ENCODE measurements at regions not wholly inside any gene's neighbourhood (a gene's known extent, or its start where the extent isn't known, plus 50 kb on each side); places are given as distances from the start of the nearest gene placed in this dataset.

DNA sequence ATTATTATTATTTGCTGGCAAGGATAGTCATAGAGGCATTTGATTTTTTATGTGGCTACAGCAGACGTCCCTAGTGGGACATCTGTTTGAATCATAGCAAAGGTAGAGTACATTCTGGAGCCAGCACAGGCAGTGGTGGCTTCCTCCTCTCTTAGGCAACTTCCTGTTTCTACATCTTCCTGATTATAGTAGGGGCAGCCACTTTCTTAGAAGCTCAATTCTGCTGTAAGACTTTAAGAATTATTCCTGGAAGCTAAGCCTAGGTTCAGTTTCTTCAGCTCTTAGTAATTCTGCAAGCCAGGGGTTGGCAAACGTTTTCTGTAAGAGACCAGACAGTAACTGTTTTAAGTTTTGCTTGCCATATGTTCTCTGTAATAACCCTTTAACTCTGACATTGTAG lies 129.3 kb upstream of the TENM4 start:
- no peak for DNase-seq

DNA sequence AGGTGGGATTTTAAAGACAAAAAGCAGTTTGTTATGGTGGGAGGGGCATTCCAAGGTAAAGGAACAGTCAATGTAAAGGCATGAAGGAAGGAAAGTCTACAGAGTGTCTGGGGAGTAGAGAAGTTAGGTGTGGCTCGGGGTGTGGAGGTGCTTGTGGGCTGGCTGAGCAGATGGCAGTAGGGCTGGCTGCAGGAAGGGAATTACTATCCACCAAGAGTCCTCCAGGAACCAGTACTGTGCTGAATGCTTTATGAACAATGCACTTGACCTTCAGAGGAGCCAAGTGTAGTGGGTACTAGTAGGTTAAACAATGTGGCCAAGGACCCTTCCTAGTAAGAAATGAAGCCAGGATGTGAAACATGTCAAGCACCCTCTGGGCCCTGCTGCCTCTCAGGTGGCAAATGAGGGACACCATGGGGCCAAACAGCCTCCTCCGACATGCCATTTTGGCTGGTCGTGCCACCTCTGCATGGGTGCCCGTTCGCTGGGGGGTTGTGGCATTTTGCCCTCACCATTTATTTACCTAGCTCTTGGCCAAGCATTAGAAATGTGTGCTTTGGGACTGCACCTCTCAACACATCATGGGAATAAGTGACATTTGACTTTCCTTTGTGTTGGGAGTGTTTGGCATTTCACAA lies 123.6 kb upstream of the TENM4 start:
- no peak for DNase-seq

DNA sequence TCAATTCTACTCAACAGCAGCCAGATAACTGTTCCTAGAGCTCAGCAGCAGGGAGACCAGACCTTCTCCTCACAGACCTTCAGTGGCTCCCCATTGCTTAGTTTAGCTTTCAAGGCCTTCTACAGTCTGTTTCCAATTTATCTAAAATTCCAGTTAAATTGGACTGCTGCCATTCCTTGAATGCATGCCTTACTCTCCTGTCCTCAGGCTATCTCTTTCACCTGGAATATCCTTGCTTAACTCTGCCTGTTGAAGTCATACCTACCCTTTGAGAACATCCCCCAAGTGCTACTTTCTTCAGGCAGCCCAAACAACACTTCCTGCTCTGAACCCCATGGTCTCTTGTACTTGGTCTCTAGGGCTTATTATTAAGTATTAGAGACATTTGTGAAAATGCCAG lies 120.7 kb upstream of the TENM4 start:
- no peak for DNase-seq

DNA sequence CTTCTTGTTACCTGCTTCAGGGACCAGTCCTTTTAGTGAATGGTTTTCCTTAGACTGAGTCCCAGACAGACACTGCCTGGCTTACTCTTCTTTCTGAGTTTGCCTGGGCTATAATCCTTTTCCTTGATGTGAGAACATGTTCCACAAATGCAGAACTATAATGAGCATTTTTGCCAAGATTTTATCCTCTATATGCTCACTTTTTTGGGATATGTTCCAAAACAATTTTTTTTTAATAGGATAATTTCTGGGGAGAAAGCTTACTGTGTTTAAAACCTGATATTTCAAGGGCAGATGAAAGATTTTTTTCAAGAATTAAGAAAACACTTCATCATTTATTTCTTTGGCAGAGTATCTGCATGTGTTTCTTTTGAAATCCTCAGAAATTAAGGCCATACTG lies 110.0 kb upstream of the TENM4 start:
- DNase-seq, result no peak

DNA sequence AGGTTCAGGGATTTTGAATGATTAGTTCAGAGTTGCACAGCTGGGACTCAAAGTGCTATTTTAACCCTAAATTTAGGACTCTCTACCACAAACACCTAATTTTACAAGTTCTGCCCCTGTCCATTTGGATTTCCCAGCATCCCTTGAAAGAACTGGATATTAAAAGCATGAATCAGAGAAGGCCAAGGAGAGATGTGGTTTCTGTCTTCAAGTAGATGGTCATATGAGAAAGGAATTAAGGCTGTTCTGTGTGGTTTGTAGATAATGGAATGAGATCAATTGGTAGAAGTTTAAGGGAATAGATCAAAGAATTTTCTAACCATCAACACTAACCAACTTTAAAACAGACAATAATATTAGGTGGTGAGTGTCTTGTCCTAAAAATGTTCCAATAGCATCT lies 106.4 kb upstream of the TENM4 start:
- no peak for DNase-seq

GRCh38 chr11:79546351-79546750 lies 105.5 kb upstream of the TENM4 start:
- no peak for DNase-seq

DNA sequence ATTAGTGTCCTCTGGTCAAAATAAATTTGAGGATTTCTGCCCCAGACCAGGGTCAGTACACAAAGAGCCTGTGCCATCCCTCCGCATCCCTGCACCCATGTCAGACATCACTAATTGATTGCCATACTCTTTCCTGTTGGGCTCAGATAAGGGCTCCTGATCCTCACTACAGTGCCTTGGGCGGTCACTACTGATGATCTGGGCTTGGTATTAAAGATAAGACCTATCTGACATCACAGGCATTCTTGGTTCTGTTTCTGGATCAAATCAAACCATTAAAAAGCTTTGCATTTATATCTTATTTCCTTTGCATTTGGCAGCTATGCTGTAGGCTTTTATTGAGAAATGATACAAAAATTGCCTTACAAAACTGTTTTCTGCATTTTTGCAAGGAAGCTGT lies 103.5 kb upstream of the TENM4 start:
- no peak for DNase-seq

GRCh38 chr11:79543101-79543500 lies 102.3 kb upstream of the TENM4 start:
- no peak for DNase-seq

- DNase-seq, result no peak
Measured at GRCh38 chr11:79541466-79541865, 100.6 kb upstream of the TENM4 start.

DNA sequence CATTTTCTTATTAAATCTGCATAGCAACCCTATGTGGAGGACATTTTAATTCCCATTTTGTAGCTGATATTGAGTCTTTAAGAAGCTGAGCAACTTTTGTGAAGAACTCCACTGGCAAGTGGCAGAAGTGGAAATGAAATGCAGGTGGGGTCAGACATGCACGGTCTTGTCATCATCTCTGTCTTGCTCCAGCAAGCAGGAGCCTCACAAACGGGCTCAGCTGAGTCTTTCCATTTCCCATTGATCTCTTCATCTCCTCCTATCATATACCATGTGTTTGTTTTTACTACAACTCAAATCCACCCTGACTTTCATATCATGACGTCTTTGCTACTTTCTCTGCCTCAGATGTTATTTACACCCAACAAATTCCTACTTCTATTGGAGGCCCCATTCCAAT lies 97.9 kb upstream of the TENM4 start:
- DNase-seq, result no peak

DNA sequence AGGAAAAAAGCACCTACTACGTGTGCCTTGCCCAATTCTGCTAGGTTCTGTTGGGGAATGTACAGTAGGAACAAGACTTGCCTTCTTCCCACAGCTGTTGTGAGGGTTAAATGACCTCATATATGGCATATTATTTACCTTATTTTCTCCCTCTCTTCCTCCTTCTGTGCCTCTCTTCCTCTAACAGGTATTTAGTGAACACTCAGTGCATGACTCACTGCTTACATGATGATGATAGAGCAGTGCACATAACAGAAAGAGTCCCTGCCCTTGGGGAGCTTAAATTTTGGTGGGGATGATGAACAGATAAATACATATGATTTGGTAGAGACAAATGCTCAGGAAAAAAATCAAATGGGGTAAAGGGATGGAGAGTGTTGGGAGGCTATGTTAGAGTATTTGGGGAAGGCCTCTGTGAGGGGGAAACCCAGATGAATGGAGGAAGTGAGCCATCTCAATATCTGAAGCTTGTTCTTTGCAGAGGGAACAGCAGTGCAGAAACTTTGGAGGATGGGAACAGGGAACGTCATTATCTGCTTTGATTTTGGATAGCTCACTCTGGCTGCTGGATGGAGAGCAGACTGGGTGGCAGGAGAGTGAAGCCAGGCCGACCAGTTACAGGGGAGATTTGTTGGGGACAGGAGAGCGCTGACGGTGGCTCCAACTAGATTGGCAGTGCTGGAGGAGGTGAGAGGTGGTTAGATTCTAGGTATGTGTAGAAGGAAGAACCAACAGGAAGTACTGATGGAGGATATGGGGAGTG lies 95.5 kb upstream of the TENM4 start:
- DNase-seq, result no peak

DNA sequence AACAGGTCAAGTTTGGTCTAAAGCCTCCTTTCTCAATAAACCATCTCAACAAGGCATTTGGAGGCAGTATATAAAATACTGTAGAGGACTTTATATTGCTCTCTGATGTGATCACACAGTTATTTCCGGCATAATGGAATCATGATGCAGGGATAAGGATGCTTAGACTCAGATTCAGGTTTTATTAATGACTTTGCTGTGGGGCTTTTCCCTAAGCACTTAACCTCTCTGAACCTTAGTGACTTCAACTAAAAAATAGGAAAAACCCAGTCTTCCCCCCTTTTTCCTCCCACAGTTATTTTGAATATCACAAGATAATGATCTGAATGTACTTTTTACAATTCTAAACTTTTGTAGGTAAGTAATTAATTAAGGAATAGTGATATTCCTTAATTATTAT lies 94.8 kb upstream of the TENM4 start:
- DNase-seq, result no peak

DNA sequence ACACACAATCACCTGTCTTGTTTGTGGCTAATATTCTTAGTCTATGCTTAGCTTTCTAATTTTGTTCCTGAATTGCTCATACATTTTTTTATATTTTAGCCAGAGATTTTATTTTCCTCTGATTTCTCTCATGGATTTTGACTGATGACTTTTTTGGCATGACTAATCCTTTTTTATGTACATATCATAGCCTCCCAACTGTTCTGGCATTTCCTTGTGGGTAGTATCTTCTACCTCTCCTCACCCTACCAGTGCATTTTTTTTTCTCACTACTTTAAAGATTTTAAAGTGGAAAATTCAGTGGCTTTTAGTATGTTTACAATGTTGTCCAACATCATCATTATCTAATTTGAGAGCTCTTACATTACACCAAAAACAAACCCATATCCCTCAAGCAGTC lies 84.4 kb upstream of the TENM4 start:
- no peak for DNase-seq

- DNase-seq, result no peak
Measured at GRCh38 chr11:79522626-79523025, 81.8 kb upstream of the TENM4 start.

GRCh38 chr11:79520086-79520485 lies 79.3 kb upstream of the TENM4 start:
- no peak for DNase-seq

DNA sequence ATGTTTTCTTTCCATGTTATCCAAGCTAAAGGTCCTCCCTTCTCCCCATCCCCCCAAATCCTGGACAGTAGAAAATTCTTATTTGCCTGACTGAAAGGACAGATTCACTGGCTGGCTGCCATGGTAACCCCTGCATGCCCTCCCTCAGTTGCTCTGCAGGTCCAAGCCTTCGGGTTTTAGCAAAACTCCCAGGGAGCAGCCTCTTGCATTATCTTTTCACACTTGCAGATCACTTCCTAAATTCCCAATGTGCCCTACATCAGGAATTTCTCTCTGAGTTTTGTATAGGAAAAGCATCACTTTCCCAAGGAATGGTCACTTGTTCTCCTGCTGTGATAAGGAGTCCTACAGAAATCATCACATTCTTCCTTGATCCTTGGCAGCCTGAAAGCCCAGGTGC lies 75.0 kb upstream of the TENM4 start:
- DNase-seq, result no peak

DNA sequence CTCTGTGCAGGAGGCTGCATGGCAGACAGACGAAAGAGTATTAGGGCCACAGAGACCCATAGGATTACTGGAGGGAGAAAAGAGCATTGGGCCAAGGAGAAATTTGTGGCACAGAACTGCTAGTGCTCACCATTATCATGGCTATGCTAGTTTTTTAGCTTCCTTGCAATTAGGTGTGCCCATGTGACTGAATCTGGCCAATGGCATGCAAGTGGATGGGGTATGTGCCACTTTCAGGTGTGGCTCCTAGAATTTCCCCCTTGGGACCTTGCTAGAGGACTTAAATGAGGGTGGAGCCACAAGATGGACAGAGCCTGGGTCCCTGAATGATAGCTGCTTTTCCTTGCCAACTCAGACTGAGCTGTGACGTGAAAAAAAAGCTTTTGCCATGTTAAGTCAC lies 73.9 kb upstream of the TENM4 start:
- DNase-seq, result no peak

DNA sequence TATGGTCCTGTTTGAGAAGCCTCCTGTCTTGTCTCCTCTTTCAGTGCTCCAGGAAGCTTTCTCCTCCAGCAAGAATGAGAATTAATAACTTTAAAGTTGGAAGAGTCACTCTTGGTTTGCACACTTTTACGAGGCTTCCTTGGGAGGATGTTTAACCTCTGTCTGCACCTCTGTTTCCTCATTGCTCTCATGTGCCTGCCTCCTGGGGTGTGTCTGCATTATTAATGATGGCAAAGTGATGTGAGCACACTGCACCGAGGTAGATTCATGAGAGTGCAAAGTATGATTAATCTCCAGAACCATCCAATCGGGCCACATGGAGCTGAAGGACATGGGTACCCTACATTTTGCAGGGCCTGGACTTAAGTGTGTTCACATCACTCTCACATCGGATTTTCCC lies 73.5 kb upstream of the TENM4 start:
- DNase-seq, result no peak

GRCh38 chr11:79512706-79513469 lies 72.1 kb upstream of the TENM4 start:
- DNase-seq, result no peak

DNA sequence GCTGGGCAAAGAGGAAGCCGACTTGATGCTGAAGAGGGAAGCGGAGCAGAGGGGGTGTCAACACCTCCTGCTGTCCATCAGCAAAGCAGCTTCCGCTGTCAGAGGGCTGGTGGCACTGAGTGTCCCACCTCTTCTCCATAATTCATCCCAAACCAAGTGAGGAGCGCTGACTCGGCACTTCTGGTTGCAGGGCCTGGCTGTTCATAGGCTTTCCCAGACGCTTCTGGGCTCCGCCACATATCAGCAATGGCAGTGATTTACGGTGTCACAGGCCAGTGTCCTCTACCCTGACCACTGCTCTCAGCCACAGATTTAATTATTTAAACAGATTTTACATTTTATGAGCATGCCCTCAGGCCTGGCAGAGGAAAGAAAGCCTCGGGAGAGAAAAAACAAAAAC lies 70.1 kb upstream of the TENM4 start:
- DNase-seq, result no peak

DNA sequence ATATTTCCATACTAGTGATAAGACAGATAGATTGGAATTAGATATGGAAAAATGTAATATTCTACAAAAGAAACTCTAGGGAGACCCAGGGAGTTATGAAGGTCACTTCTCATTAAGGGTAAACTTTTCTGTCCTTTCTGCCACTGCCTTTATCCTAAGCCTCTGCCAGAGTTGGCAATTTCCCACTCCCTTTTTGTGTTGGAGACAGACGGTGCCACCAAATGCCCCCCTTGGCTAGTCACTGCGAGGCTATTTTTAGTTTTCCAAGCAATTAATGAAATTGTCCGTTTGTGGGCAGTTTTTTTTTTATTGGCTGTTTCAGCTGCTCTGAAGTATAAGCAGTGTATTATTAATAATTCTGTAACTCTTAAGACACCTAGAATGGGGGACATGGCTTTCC lies 67.6 kb upstream of the TENM4 start:
- DNase-seq, result no peak

- DNase-seq, result no peak
Measured at GRCh38 chr11:79507706-79508105, 66.9 kb upstream of the TENM4 start.

DNA sequence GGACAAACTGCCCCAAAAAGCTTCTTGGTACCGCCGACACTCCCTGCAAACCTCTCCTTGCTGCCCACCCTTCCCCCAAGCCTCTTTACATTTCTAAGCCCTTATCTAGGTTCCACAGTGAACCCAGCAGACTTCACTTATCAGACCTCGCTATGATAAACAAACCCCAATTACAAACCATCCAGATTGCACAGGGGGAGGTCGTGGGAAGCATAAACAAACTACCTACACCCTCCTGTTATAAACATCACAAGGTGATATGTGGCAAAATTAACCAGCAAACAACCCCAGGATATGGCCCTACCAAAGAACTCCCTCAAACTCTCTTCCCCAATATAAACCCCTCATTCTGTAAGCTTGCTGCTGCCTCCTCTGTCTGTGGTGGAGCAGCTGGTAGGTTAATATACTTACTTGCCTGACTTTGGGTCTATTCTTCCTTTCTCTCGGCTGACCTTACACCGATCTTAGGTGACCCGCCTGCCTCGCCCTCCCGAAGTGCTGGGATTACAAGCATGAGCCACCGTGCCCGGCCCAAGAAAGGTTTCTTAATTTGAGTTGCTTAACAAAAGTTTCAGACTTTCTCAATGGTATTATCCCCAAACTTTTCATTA lies 66.0 kb upstream of the TENM4 start:
- DNase-seq, result no peak

GRCh38 chr11:79506124-79506523 lies 65.3 kb upstream of the TENM4 start:
- DNase-seq, result no peak

Data from NCI-H2081 (cell line).